GM04504 (cell line): ENCODE measurements at regions not wholly inside any gene's neighbourhood (a gene's known extent, or its start where the extent isn't known, plus 50 kb on each side); places are given as distances from the start of the nearest gene placed in this dataset.

Experiments used
- DNase-seq: peaks from one replicate; pipeline ENCODE4 v3.0.0-alpha.2; 2012; ENCODE audit warnings: low read depth

GRCh38 chr6:164021589-164022250 lies 607.2 kb downstream of the QKI start:
- no peak for DNase-seq

GRCh38 chr6:164020142-164020541 lies 605.6 kb downstream of the QKI start:
- DNase-seq, result no peak

DNA sequence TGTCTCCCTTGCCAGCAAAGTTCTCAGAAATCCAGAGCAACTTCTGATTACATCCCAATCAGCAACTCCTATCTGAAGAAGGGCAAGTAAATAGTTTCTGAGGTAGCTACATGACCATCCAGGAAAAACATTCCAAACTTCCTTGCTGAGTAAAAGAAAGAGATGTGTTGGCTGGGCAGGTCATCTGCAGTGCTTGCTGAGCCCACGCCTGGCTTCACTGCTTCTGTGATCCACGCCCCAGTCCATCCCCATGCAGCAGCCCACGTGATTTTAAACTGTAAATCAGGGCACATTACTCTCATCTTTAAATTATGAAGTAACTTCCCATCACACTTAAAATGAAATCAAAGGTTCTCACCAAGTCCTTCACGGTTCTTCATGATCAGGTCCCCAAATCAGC lies 603.6 kb downstream of the QKI start:
- DNase-seq, result no peak

GRCh38 chr6:164016056-164016455 lies 601.5 kb downstream of the QKI start:
- no peak for DNase-seq

DNA sequence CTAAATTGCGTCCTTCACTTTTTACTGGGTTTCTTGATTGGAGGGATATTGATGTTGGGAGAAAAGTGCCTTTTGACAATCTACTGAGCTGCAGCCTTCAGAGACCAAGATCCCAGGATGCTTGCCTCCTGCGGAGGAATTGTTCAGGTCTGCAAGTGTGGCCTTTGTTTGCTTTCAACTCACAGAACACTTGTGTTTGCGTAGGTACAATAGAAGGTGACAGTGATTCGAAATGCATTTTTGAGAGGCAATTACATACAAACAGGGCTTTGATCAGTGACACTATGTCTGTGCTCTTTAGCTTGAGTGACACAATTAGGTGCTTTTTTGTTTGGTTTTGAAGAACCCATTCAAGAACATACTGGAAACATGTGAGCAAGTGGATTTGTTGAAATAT lies 600.6 kb downstream of the QKI start:
- no peak for DNase-seq

DNA sequence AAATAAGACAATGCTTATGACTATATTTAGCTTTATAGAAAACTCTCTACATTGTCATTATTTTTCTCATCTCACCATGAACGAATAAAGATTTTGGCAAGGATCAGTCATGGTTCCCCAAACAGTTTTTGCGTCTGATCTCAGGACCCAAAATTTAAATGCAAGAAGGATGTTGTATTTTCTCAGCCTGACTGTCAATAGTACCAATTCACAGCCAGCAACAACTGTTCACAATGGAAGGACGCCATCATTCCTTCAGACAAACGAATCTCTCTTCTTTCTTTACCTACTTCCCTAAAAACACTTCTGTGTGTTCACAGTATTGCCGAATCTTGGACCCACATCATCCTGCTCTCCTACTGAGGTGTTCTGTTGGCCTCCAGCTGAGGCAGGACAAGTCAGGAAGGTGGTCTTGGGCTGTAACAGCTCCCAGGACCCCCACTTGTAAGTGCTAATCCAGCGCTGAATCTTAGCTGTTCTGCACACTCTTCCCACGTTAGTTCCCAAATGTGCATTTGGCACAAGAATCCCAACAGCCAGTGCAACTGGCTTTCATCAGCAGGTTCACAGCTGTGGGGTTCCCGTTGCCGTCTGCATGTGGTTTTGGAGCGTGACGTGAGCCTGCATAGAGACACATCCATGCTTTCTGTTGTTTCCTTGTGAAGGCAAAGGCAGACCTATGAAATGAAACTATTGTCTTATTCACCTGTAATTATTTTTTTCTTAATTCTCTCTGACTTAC lies 600.0 kb downstream of the QKI start:
- DNase-seq, result no peak

DNA sequence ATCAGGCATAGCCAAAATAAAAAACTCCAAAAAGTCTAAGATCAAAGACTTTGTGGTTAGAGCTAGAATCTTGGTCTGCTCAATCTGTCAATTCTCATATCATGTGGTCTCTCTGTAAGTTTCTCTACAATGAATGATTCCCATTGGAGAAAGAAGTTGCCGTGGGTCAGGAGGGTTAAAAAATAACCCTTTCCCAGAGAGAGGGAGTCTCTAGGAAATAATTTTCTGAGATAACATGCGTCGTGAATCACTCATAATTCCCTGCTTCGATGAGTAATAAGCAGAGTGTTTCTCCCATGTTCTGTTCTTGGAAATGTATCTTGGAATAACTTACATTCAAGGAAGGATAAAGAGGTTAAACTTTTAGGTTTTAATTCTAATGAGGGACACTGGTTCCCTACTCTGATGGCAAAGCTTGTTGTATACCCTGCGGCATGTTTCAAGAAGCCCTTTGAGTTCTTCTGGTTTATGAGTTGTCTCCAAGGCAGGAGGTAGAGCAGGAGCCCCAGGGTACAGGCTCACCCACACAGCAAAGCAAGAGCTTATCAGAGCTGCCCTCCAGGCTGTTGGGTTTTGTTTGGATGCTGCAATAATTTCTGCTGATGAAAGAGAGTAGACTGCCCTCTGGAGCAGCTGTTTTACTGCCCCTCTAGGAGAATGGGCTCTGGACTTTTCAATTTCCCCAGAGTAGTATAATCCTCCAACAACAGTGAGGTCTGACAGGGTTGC lies 599.1 kb downstream of the QKI start:
- DNase-seq, result no peak

DNA sequence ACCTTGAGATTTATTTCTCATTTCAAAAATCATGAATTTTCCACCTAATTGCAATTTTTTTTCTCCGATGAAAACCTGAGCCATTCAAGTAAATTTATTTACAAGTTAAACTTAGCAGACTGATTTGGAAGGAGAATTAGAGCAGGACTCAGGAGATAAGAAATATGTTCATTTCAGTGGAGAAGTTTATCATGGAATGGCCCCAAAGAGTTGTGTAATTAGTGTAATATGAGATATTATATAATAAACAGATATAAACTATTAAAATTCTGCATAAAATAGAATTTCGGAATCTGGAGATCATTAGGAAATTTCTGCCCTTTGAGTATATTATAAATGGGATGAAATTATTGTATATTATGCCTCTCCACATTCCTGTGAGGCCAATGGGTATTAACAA lies 596.8 kb downstream of the QKI start:
- no peak for DNase-seq

DNA sequence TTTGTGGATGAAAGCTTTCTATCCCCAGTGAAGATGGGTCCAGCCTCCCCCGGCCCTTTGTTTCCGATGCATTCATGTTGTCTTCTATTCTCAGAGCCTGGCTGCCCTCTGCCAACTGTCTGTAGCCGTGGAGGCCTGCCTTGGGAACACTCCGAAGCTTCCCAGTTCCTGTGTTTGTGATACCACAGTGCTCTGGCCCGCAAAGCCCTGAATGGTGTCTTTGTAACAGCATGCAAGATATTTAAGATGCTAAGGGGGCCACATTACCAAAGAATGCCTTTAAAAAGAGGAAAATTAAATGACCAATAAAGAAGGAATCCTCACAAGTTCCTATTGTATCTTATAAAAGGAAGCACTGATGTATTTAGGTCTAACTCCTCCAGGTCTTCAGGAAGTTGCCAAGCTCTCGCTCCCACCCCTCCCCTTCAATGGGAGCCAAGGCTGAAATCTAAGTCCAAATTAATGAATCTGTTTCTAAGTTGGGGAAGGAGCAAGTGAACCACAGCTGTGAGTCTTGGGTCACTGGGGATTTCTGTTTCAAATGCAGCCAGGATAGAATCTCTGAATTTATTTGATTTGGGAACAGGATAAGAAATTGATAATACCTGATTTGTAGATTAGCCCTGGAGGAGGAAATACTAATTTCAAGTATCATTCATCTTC lies 596.1 kb downstream of the QKI start:
- no peak for DNase-seq

GRCh38 chr6:164008902-164009301 lies 594.4 kb downstream of the QKI start:
- DNase-seq, result no peak

DNA sequence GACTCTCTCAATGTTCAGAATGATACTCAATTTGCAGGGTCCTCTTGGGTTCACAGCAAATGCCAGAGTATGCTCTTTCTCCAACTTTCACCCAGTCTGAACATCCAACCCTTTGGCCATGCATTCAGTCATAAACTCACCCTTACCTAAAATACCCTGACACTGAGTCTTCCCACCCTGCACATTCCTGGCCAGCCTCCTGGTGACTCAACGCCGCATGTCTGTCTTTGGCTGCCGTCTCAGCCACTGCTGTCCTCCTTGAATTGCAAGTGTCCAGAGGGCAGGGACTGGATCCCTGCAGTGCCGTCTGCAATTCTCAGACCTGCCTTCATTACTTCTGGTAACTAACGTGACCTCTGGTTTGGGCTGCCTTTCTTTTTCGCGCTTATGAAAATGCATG lies 593.4 kb downstream of the QKI start:
- no peak for DNase-seq

- no peak for DNase-seq
These were observed 591.9 kb downstream of the QKI start for GRCh38 chr6:164006459-164006858.

DNA sequence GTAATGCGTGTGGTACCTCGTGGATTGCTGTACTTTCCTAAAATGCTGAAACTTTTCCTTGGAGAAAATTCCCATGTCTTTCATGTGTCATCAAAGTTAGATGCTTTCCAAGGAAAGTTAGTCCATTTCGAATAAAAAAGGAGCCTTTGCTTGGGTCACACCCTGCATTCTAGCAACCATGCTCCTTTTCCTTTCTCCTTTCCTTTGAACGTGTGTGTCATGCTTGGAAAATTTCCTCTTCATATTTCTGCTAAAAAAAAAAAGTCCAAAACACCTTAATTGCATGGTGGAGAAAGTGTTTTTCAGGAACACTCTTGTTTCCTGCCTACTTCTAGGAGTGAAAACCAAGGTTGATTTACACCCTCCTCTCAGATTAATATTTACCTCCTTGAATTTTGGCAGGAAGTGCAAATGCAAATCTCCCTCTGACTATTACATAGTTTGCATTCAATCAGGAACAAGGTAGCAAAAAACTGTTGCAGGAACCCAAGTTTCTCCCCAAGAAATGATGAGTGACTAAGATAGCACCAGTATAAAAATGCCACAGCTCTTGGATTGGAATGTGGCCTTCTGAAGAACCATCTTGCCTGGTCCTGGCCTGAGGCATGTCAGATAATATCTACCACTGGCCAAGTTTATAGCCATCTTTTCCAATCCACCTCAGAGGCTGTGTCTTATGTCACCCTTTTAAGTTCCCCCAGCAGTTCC lies 590.6 kb downstream of the QKI start:
- no peak for DNase-seq

GRCh38 chr6:164000276-164000675 lies 585.8 kb downstream of the QKI start:
- DNase-seq, result no peak

- no peak for DNase-seq
These were observed 585.1 kb downstream of the QKI start for GRCh38 chr6:163999475-164000125.

GRCh38 chr6:163998496-163998895 lies 584.0 kb downstream of the QKI start:
- no peak for DNase-seq

DNA sequence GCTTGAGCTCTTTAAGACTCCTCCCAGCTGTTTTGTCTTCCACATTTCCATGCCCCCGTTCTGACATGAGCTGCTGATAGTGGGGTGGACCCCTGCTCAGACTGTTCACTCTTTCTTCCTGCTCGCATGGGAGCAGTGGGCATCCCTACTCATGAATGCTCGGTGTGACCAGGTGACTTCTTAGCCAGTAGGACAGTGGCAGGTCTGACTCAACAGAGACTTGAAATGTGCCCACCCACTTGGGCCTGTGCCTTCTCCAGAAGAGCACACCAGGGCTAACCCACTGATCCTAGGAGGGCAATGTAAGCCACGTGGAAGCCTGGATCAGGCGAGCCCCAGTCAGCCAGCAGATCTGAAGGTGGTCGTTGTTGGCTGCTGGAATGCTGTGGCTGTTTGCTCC lies 582.0 kb downstream of the QKI start:
- no peak for DNase-seq

GRCh38 chr6:163994566-163994965 lies 580.0 kb downstream of the QKI start:
- DNase-seq, result no peak

- no peak for DNase-seq
These were observed 578.2 kb downstream of the QKI start for GRCh38 chr6:163992701-163993100.

GRCh38 chr6:163992056-163992455 lies 577.5 kb downstream of the QKI start:
- DNase-seq, result no peak

- DNase-seq, result no peak
These were observed 576.8 kb downstream of the QKI start for GRCh38 chr6:163991321-163991720.

DNA sequence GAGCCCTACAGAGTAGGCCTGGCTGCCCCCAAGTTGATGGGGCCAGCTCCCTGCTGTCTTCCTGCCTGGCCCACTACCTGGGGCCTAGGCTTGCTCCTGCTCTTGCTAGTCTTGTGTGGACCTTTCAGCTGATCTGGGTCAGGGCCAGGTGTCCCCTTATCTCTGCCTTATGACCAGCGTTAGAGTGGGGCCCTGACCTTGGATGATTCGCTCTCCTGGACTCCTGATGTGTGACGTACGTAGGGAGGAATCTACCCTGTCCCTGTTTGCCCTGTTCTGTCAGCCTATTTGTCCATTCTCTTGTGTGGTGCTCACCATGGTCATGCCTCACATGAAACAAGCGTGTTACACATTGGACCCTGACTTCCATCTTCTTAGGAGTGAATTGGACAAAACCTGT lies 571.8 kb downstream of the QKI start:
- no peak for DNase-seq
